ENCODE measurements at regions not wholly inside any gene's neighbourhood (a gene's known extent, or its start where the extent isn't known, plus 50 kb on each side); places are given as distances from the start of the nearest gene placed in this dataset.
"Not testable (repeated sequence)": the region's sequence is repeated elsewhere in the genome, so short reads cannot be mapped to it uniquely, and the experiment has no call there.

GRCh38 chr3:6025032-6025431, 835.9 kb upstream of the GRM7 start:
- Histone ChIP-seq H3K36me3 (ENCODE audit: control insufficient read depth, insufficient read depth, low read length) (no peaks in the 10 kb centered on the region), H3K4me1 (ENCODE audit: control insufficient read depth, insufficient read depth, low read length) (no peaks in the 10 kb centered on the region), H3K27me3 (ENCODE audit: control insufficient read depth, insufficient read depth, low read length) (no peaks in the 10 kb centered on the region), H3K9me3 (ENCODE audit: control insufficient read depth, insufficient read depth, low read length) (peaks cover 6% of the 10 kb centered on the region), H3K4me3 (ENCODE audit: low read length) (no peak overlapping the region), H3K27ac (ENCODE audit: low read length) (no peak overlapping the region)
- no peak for DNase-seq
- intact Hi-C loops (cut with micrococcal nuclease), result no loop called here
- no peak overlapping the region for H3K4me3 Mint-ChIP-seq
- peaks cover 20 to 24% of the 10 kb centered on the region in 2 donors for H3K9me3 Mint-ChIP-seq
- H3K36me3 Mint-ChIP-seq, result no peaks in the 10 kb centered on the region
- WGBS (ENCODE audit: insufficient coverage), result 86% methylated on average over 1 of the region's 1 CpG
- TF ChIP-seq CTCF (IDR thresholded peaks at IDR 0.05), result no peak
- no peak for ATAC-seq
- no peak overlapping the region for H3K27ac Mint-ChIP-seq
- H3K4me1 Mint-ChIP-seq, result no peaks in the 10 kb centered on the region
- no peaks in the 10 kb centered on the region for H3K27me3 Mint-ChIP-seq (ENCODE audit: low read depth in 2 of 2)

- H3K4me1 Mint-ChIP-seq; H3K4me3 Mint-ChIP-seq; DNase-seq; H3K27me3 ChIP-seq (ENCODE audit: control insufficient read depth, insufficient read depth, low read length); H3K27ac ChIP-seq (ENCODE audit: low read length); H3K36me3 Mint-ChIP-seq; H3K27me3 Mint-ChIP-seq (ENCODE audit: low read depth in 2 of 2); H3K27ac Mint-ChIP-seq; ATAC-seq; H3K4me1 ChIP-seq (ENCODE audit: control insufficient read depth, insufficient read depth, low read length); H3K36me3 ChIP-seq (ENCODE audit: control insufficient read depth, insufficient read depth, low read length); H3K4me3 ChIP-seq (ENCODE audit: low read length); intact Hi-C loops (cut with micrococcal nuclease): not testable (repeated sequence)
- H3K9me3 Mint-ChIP-seq, result peaks cover 20 to 36% of the 10 kb centered on the region in 2 donors
- 81% methylated on average over 4 of the region's 4 CpGs for WGBS (ENCODE audit: insufficient coverage)
- H3K9me3 ChIP-seq (ENCODE audit: control insufficient read depth, insufficient read depth, low read length), result peaks cover 13% of the 10 kb centered on the region
Observed at GRCh38 chr3:6030648-6031047, 830.3 kb upstream of the GRM7 start.

- no peaks in the 10 kb centered on the region for H3K36me3 ChIP-seq (ENCODE audit: control insufficient read depth, insufficient read depth, low read length)
- no peak for TF ChIP-seq CTCF (IDR thresholded peaks at IDR 0.05)
- Mint-ChIP-seq H3K9me3 (peaks cover 10 to 24% of the 10 kb centered on the region in 2 donors), H3K36me3 (no peaks in the 10 kb centered on the region), H3K4me1 (no peaks in the 10 kb centered on the region), H3K27me3 (ENCODE audit: low read depth in 2 of 2) (no peaks in the 10 kb centered on the region), H3K4me3 (no peak overlapping the region), H3K27ac (no peak overlapping the region)
- H3K27ac ChIP-seq (ENCODE audit: low read length), result no peak overlapping the region
- 93% methylated on average over 6 of the region's 6 CpGs for WGBS (ENCODE audit: insufficient coverage)
- ATAC-seq, result no peak
- intact Hi-C loops (cut with micrococcal nuclease), result no loop called here
- no peaks in the 10 kb centered on the region for H3K4me1 ChIP-seq (ENCODE audit: control insufficient read depth, insufficient read depth, low read length)
- no peak for DNase-seq
- peaks cover 16% of the 10 kb centered on the region for H3K9me3 ChIP-seq (ENCODE audit: control insufficient read depth, insufficient read depth, low read length)
- no peak overlapping the region for H3K4me3 ChIP-seq (ENCODE audit: low read length)
- no peaks in the 10 kb centered on the region for H3K27me3 ChIP-seq (ENCODE audit: control insufficient read depth, insufficient read depth, low read length)
Observed at GRCh38 chr3:6035626-6036025, 825.3 kb upstream of the GRM7 start.

GRCh38 chr3:6039971-6040370, 820.9 kb upstream of the GRM7 start:
- Mint-ChIP-seq H3K27ac (no peak overlapping the region), H3K36me3 (no peaks in the 10 kb centered on the region), H3K9me3 (peaks cover 8 to 20% of the 10 kb centered on the region in 2 donors), H3K27me3 (ENCODE audit: low read depth in 2 of 2) (no peaks in the 10 kb centered on the region), H3K4me1 (no peaks in the 10 kb centered on the region), H3K4me3 (no peak overlapping the region)
- H3K4me1 ChIP-seq (ENCODE audit: control insufficient read depth, insufficient read depth, low read length), result no peaks in the 10 kb centered on the region
- 98% methylated on average over 3 of the region's 3 CpGs for WGBS (ENCODE audit: insufficient coverage)
- no peaks in the 10 kb centered on the region for H3K27me3 ChIP-seq (ENCODE audit: control insufficient read depth, insufficient read depth, low read length)
- intact Hi-C loops (cut with micrococcal nuclease), result no loop called here
- no peak for TF ChIP-seq CTCF (IDR thresholded peaks at IDR 0.05)
- no peak overlapping the region for H3K4me3 ChIP-seq (ENCODE audit: low read length)
- no peak overlapping the region for H3K27ac ChIP-seq (ENCODE audit: low read length)
- DNase-seq (no peak), ATAC-seq (no peak)
- H3K9me3 ChIP-seq (ENCODE audit: control insufficient read depth, insufficient read depth, low read length), result peaks cover 16% of the 10 kb centered on the region
- H3K36me3 ChIP-seq (ENCODE audit: control insufficient read depth, insufficient read depth, low read length), result no peaks in the 10 kb centered on the region

Data from natural killer cell (primary cell).